Ascending aorta (tissue), 2 donors: ENCODE measurements at regions not wholly inside any gene's neighbourhood (a gene's known extent, or its start where the extent isn't known, plus 50 kb on each side); places are given as distances from the start of the nearest gene placed in this dataset.

Source experiments
- DNase-seq, 2 donors: peaks; one replicate each; pipeline ENCODE4 v3.0.0-alpha.2; 2019; ENCODE audit warnings: low spot score in 2 of 2
- H3K27ac ChIP-seq, 2 donors: fragments of 200-600 bp; sonication (generic); one replicate each; pipeline ENCODE4 v1.5.1; 2016 to 2017; ENCODE audit warnings: mild to moderate bottlenecking in 1 of 2
- H3K27me3 ChIP-seq: fragments of 200-600 bp; sonication (generic); one replicate; pipeline ENCODE4 v1.5.1; 2017
- H3K36me3 ChIP-seq, 2 donors: fragments of 200-600 bp; sonication (generic); one replicate each; pipeline ENCODE4 v1.5.1; 2016
- H3K4me1 ChIP-seq, 2 donors: fragments of 200-600 bp; sonication (generic); one replicate each; pipeline ENCODE4 v1.5.1; 2016 to 2017; ENCODE audit warnings: mild to moderate bottlenecking in 1 of 2
- H3K4me3 ChIP-seq, 2 donors: fragments of 200-600 bp; sonication (generic); one replicate each; pipeline ENCODE4 v1.5.1; 2016 to 2017; ENCODE audit warnings: mild to moderate bottlenecking in 1 of 2
- H3K9me3 ChIP-seq, 2 donors: fragments of 200-600 bp; sonication (generic); one replicate each; pipeline ENCODE4 v1.5.1; 2016
- intact Hi-C: fragments of 100-400 bp; cut with DNase I; formaldehyde crosslinking; loops from one replicate; pipeline ENCODE4 v1.15.1; 2023
- TF ChIP-seq, protein P1 (sequence below), 3 experiments: fragments of 200-600 bp in 2 of 3; fragments of 450-650 bp in 1 of 3; sonication (generic) in 2 of 3; IDR thresholded peaks; one replicate each; pipeline ENCODE4 v1.5.1; 2016 to 2019; ENCODE audit warnings: antibody characterized with exemption in 3 of 3, mild to moderate bottlenecking in 1 of 3, moderate library complexity in 1 of 3

DNA sequence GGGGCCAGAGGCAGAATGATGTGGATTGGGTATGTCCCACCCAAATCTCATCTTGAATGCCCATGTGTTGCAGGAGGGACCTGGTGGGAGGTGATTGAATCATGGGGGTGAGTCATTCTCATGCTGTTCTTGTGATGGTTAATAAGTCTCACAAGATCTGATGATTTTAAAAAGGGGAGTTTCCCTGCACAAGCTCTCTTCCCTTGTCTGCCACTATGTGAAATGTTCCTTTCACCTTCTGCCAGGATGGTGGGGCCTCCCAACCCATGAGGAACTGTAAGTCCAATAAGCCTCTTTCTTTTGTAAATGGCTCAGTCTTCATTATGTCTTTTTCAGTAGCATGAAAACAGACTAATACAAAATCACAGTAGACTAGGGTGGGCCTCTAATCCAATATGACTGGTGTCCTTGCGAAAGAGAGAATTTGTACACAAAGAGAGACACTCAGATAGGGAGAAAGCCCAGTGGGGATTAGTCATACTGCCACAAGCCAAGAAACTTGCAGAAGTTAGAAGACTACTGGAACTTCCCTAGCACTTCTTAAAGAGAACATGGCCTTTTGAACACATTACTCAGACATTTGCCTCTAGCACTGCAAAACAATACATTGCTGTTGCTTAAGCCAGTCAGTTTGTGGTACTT, 68.4 kb downstream of the ANXA1 start:
- Histone ChIP-seq H3K4me1 (no peaks in the 10 kb centered on the region), H3K4me3 (no peak overlapping the region), H3K27me3 (no peaks in the 10 kb centered on the region), H3K9me3 (no peaks in the 10 kb centered on the region), H3K27ac (no peak overlapping the region), H3K36me3 (no peaks in the 10 kb centered on the region)
- intact Hi-C loops: no loop called here
- DNase-seq: no peak
- TF ChIP-seq, protein P1, sequence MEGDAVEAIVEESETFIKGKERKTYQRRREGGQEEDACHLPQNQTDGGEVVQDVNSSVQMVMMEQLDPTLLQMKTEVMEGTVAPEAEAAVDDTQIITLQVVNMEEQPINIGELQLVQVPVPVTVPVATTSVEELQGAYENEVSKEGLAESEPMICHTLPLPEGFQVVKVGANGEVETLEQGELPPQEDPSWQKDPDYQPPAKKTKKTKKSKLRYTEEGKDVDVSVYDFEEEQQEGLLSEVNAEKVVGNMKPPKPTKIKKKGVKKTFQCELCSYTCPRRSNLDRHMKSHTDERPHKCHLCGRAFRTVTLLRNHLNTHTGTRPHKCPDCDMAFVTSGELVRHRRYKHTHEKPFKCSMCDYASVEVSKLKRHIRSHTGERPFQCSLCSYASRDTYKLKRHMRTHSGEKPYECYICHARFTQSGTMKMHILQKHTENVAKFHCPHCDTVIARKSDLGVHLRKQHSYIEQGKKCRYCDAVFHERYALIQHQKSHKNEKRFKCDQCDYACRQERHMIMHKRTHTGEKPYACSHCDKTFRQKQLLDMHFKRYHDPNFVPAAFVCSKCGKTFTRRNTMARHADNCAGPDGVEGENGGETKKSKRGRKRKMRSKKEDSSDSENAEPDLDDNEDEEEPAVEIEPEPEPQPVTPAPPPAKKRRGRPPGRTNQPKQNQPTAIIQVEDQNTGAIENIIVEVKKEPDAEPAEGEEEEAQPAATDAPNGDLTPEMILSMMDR (IDR thresholded peaks at IDR 0.05): no peak

DNA sequence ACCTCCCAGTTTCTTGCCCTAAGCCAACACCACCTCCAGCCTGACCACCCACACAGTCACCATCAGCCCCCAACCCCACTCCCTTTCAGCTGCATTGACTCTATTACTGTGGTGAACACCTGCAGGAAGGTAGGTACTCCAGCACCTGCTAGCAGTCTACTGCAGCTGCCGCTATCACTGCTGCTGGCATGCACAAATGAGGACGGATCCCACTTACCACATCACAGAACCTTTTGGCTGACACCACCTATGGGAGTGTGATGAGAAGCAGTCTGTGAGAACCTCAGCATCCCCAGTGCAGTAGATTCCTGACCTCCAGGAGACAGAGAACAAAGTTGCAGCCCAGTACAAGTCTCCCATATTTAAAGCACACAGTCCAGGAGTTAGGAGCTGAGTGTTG, 71.9 kb downstream of the ANXA1 start:
- TF ChIP-seq, protein P1 (IDR thresholded peaks at IDR 0.05): no peak
- intact Hi-C loops: no loop called here

DNA sequence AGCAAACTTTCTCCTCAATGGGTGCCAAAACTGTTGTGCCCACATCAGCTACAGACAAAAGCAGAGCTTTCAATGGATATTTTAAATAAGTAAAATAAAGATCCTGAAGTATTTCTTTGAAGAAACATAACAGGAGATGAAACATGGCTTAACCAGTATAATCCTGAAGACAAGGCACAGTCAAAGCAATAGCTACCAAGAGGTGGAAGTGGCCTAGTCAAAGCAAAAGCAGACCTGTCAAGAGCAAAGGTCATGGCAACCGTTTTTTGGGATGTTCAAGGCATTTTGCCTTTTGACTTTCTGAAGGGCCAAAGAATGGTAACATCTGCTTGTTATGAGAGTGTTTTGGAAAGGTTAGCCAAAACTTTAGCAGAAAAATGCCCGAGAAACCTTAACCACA, 77.9 kb downstream of the ANXA1 start:
- no peaks in the 10 kb centered on the region for H3K27me3 ChIP-seq
- TF ChIP-seq, protein P1 (IDR thresholded peaks at IDR 0.05): no peak
- no peaks in the 10 kb centered on the region for H3K4me1 ChIP-seq
- DNase-seq: no peak
- no peak overlapping the region for H3K27ac ChIP-seq
- intact Hi-C loops: no loop called here
- no peaks in the 10 kb centered on the region for H3K9me3 ChIP-seq
- no peak overlapping the region for H3K4me3 ChIP-seq
- no peaks in the 10 kb centered on the region for H3K36me3 ChIP-seq

More for the DNA sequence above, 71.9 kb downstream of the ANXA1 start:
- Histone ChIP-seq H3K27me3 (no peaks in the 10 kb centered on the region), H3K27ac (no peak overlapping the region), H3K9me3 (no peaks in the 10 kb centered on the region), H3K4me3 (no peak overlapping the region), H3K4me1 (no peaks in the 10 kb centered on the region), H3K36me3 (no peaks in the 10 kb centered on the region)
- DNase-seq: no peak

- intact Hi-C loops: no loop called here
- no peaks in the 10 kb centered on the region for H3K9me3 ChIP-seq
Observed at GRCh38 chr9:73230251-73230650, 78.6 kb downstream of the ANXA1 start.

GRCh38 chr9:73231203-73231602, 79.5 kb downstream of the ANXA1 start:
- H3K9me3 ChIP-seq: no peaks in the 10 kb centered on the region
- no peaks in the 10 kb centered on the region for H3K4me1 ChIP-seq
- no peak for DNase-seq
- intact Hi-C loops: no loop called here
- no peaks in the 10 kb centered on the region for H3K27me3 ChIP-seq
- no peaks in the 10 kb centered on the region for H3K36me3 ChIP-seq
- TF ChIP-seq, protein P1 (IDR thresholded peaks at IDR 0.05): no peak
- no peak overlapping the region for H3K4me3 ChIP-seq
- no peak overlapping the region for H3K27ac ChIP-seq

More at GRCh38 chr9:73230251-73230650, 78.6 kb downstream of the ANXA1 start:
- H3K4me1 ChIP-seq: no peaks in the 10 kb centered on the region
- no peak overlapping the region for H3K4me3 ChIP-seq
- TF ChIP-seq, protein P1 (IDR thresholded peaks at IDR 0.05): no peak
- no peaks in the 10 kb centered on the region for H3K36me3 ChIP-seq
- H3K27me3 ChIP-seq: no peaks in the 10 kb centered on the region
- no peak overlapping the region for H3K27ac ChIP-seq
- no peak for DNase-seq
